ENCODE measurements at regions not wholly inside any gene's neighbourhood (a gene's known extent, or its start where the extent isn't known, plus 50 kb on each side); places are given as distances from the start of the nearest gene placed in this dataset. TPM values are rescaled to one million over a fixed set of nuclear protein-coding genes. Genes with fewer than 3 reads are reported as not detected.

DNA sequence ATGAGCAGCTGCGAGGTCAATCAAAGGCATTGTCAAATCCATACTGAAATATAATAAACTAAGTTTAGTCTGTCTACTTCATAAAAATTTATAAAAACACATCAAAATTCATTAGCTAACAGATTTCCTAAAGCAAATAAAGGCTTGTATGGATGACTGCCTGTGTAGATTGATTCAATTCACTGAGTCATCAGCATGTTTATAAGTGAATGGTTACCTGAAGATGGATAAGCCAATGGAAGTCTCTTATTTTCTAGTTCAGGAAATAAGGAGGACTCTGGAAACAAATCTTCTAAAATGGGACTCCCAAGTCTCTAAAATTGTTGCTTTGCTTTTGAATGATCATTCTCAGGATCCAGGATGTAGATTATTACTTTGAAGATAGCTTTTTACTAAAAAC is 57.0 kb upstream of the HNRNPA3 start:
- ChIA-PET CTCF (interaction anchor here (0.6 to 1.0 kb wide), 3 partner anchors 13 to 235 kb away, joined by 3 to 5 read pairs (median 3); no protein-coding TSS in a partner anchor), POLR2A (no interaction called here)
- no peaks in the 10 kb centered on the region for H3K4me1 ChIP-seq (ENCODE audit: control insufficient read depth, insufficient read depth, low read length)
- H3K36me3 ChIP-seq (ENCODE audit: control insufficient read depth, insufficient read depth, low read length): no peaks in the 10 kb centered on the region
- DNase-seq (ENCODE audit: low read depth, low spot score): no peak
- no peak overlapping the region for H3K4me3 ChIP-seq (ENCODE audit: low read depth in 2 of 2, low read length in 2 of 2)
- in situ Hi-C loops (cut with HindIII; ENCODE audit: low pct_unique_long_range_greater_than_20kb, low sequenced_read_pairs): no loop called here
- no peak for ATAC-seq
- H3K27me3 ChIP-seq (ENCODE audit: control insufficient read depth, insufficient read depth, low read length): no peaks in the 10 kb centered on the region; the same call in 1 of the 2 replicates
- BruUV-seq (replicated peaks): no TSS peak
- no peaks in the 10 kb centered on the region for H3K9me3 ChIP-seq (ENCODE audit: control insufficient read depth, insufficient read depth, low read depth, low read length)
- intact Hi-C loops (cut with micrococcal nuclease; ENCODE audit: unreplicated experiment): no loop called here
- H3K27ac ChIP-seq (ENCODE audit: low read length): no peak overlapping the region
- TF ChIP-seq POLR2AphosphoS5 (IDR thresholded peaks at IDR 0.05; ENCODE audit: low read depth, low read length): no peak
- no peak for TF ChIP-seq SIN3A (IDR thresholded peaks at IDR 0.05; ENCODE audit: borderline replicate concordance, insufficient read depth, low read depth, low read length)
- TF ChIP-seq, protein P1, sequence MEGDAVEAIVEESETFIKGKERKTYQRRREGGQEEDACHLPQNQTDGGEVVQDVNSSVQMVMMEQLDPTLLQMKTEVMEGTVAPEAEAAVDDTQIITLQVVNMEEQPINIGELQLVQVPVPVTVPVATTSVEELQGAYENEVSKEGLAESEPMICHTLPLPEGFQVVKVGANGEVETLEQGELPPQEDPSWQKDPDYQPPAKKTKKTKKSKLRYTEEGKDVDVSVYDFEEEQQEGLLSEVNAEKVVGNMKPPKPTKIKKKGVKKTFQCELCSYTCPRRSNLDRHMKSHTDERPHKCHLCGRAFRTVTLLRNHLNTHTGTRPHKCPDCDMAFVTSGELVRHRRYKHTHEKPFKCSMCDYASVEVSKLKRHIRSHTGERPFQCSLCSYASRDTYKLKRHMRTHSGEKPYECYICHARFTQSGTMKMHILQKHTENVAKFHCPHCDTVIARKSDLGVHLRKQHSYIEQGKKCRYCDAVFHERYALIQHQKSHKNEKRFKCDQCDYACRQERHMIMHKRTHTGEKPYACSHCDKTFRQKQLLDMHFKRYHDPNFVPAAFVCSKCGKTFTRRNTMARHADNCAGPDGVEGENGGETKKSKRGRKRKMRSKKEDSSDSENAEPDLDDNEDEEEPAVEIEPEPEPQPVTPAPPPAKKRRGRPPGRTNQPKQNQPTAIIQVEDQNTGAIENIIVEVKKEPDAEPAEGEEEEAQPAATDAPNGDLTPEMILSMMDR (IDR thresholded peaks at IDR 0.05): no peak
- TF ChIP-seq, protein P2, sequence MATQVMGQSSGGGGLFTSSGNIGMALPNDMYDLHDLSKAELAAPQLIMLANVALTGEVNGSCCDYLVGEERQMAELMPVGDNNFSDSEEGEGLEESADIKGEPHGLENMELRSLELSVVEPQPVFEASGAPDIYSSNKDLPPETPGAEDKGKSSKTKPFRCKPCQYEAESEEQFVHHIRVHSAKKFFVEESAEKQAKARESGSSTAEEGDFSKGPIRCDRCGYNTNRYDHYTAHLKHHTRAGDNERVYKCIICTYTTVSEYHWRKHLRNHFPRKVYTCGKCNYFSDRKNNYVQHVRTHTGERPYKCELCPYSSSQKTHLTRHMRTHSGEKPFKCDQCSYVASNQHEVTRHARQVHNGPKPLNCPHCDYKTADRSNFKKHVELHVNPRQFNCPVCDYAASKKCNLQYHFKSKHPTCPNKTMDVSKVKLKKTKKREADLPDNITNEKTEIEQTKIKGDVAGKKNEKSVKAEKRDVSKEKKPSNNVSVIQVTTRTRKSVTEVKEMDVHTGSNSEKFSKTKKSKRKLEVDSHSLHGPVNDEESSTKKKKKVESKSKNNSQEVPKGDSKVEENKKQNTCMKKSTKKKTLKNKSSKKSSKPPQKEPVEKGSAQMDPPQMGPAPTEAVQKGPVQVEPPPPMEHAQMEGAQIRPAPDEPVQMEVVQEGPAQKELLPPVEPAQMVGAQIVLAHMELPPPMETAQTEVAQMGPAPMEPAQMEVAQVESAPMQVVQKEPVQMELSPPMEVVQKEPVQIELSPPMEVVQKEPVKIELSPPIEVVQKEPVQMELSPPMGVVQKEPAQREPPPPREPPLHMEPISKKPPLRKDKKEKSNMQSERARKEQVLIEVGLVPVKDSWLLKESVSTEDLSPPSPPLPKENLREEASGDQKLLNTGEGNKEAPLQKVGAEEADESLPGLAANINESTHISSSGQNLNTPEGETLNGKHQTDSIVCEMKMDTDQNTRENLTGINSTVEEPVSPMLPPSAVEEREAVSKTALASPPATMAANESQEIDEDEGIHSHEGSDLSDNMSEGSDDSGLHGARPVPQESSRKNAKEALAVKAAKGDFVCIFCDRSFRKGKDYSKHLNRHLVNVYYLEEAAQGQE (IDR thresholded peaks at IDR 0.05; ENCODE audit: insufficient read depth in 1 of 2, low read depth in 2 of 2, low read length in 1 of 2): no peak
- TF ChIP-seq TCF7L2 (IDR thresholded peaks at IDR 0.05; ENCODE audit: low read depth, low read length): no peak

DNA sequence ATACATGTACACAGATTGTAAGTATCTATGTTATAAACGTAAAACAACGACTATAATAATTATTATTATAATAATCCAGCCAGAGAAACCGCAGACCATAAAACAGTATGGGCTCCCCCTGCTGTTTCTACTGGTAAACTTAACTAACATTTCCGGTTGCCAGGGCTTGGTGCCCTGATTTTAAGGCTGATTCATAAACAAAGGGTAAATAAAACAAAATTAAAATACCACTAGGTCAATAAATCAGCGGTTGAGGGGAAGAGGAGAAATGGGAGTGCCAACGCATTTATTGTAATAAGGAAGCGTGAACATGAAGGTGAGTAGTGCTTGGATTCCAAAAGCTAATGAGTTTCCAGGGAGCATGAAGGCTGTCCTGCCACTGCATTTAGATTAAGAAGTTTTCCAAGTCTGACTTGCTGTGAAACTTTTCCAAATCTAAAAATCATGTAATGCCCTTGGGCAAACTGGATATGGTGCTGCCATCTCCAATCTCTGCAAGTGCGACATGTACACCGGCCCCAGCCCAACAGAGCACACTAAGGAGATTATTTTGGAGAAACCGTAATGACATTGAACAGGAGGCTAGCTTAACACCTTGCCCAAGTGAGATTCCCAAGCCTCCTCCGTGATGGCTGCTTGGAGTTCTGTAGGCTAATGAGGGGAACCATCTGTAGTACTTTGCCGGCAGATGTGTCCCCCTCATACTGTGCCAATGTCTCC is 50.7 kb upstream of the HNRNPA3 start:
- H3K4me3 ChIP-seq (ENCODE audit: low read depth in 2 of 2, low read length in 2 of 2): peak overlapping the region; percentile 3 to 17; a peak in 3 of 4 replicates
- BruUV-seq (replicated peaks): no TSS peak
- H3K4me1 ChIP-seq (ENCODE audit: control insufficient read depth, insufficient read depth, low read length): peaks cover 30% of the 10 kb centered on the region
- H3K27me3 ChIP-seq (ENCODE audit: control insufficient read depth, insufficient read depth, low read length): no peaks in the 10 kb centered on the region
- ChIA-PET CTCF (interaction anchor here (1.2 to 1.3 kb wide), 2 partner anchors 13 to 17 kb away, joined by 3 to 7 read pairs; no protein-coding TSS in a partner anchor), POLR2A (no interaction called here)
- in situ Hi-C loops (cut with HindIII; ENCODE audit: low pct_unique_long_range_greater_than_20kb, low sequenced_read_pairs): no loop called here
- no peak for TF ChIP-seq POLR2AphosphoS5 (IDR thresholded peaks at IDR 0.05; ENCODE audit: low read depth, low read length)
- no peak for TF ChIP-seq TCF7L2 (IDR thresholded peaks at IDR 0.05; ENCODE audit: low read depth, low read length)
- TF ChIP-seq, protein P1 (IDR thresholded peaks at IDR 0.05): peak; percentile 80
- peak overlapping the region; percentile 75 for H3K27ac ChIP-seq (ENCODE audit: low read length)
- no peaks in the 10 kb centered on the region for H3K36me3 ChIP-seq (ENCODE audit: control insufficient read depth, insufficient read depth, low read length)
- no peaks in the 10 kb centered on the region for H3K9me3 ChIP-seq (ENCODE audit: control insufficient read depth, insufficient read depth, low read depth, low read length)
- peak; percentile 54; the same call in 1 of the 2 replicates for ATAC-seq
- DNase-seq (ENCODE audit: low read depth, low spot score): no peak
- intact Hi-C loops (cut with micrococcal nuclease; ENCODE audit: unreplicated experiment): loop anchor here (5.0 to 10.0 kb wide), 3 partner anchors 255 to 1035 kb away; partner anchors contain the start of gene HOXD8

Small RNA genes lying in the stretch of these regions (microRNA-seq; reads per million reads assigned to microRNA genes)
- not detected for gene MIR1246 (ENCODE audit: unreplicated experiment)
